Neural cell (in vitro differentiated cells): ENCODE measurements at regions not wholly inside any gene's neighbourhood (a gene's known extent, or its start where the extent isn't known, plus 50 kb on each side); places are given as distances from the start of the nearest gene placed in this dataset.

ENCODE experiments used
- EP300 ChIP-seq: fragments of 450-650 bp; conservative IDR thresholded peaks from 2 replicates; pipeline ENCODE4 v1.6.1; 2014; ENCODE audit warnings: antibody characterized with exemption, mild to moderate bottlenecking, moderate library complexity; ENCODE audit not compliant: poor library complexity, severe bottlenecking
- EZH2 ChIP-seq: fragments of 200-600, 300-800 bp; shearing (Covaris generic), sonication (generic); IDR thresholded peaks from 2 replicates; pipeline ENCODE4 v1.6.1; 2014; ENCODE audit warnings: antibody characterized with exemption, low read length, borderline replicate concordance, mild to moderate bottlenecking; ENCODE audit not compliant: insufficient read depth, poor library complexity, severe bottlenecking
- POLR2AphosphoS5 ChIP-seq: IDR thresholded peaks from 2 replicates; pipeline ENCODE4 v1.6.1; 2012
- RAD21 ChIP-seq: fragments of 450-650 bp; conservative IDR thresholded peaks from 2 replicates; pipeline ENCODE4 v1.6.1; 2014; ENCODE audit warnings: antibody characterized with exemption, mild to moderate bottlenecking, moderate library complexity
- SMC3 ChIP-seq: fragments of 450-650 bp; conservative IDR thresholded peaks from 2 replicates; pipeline ENCODE4 v1.6.1; 2014; ENCODE audit warnings: antibody characterized with exemption, mild to moderate bottlenecking, moderate library complexity; ENCODE audit not compliant: poor library complexity
- TAF1 ChIP-seq: IDR thresholded peaks from 2 replicates; pipeline ENCODE4 v1.6.1; 2012; ENCODE audit warnings: low read depth
- TF ChIP-seq, protein P1 (sequence below): fragments of 450-650 bp; IDR thresholded peaks from 2 replicates; pipeline ENCODE4 v1.5.1; 2014; ENCODE audit warnings: antibody characterized with exemption, mild to moderate bottlenecking, moderate library complexity; ENCODE audit not compliant: poor library complexity, severe bottlenecking
- TF ChIP-seq, protein P2 (sequence below): IDR thresholded peaks from 2 replicates; pipeline ENCODE4 v1.6.1; 2012; ENCODE audit warnings: borderline replicate concordance

DNA sequence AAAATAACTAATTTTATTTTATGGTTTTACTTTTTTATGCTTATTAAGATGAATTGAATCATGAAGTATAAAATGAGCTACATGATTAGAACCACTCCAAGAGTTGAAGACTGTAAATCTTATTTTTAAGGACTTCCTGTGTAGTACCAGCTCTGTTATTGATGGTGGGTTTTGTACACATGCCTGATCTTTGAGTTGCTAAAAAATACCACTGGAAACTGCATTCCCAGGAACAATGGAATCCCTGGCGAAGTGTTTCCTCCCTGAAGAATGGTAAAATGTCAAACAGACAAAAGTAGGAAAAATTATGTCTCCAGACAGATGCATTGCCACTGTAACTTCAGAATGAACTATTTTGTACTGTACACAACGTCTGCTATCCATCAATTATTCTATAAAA, 935.4 kb upstream of the TENM3 start:
- TF ChIP-seq EP300, result no peak
- TF ChIP-seq, protein P1, sequence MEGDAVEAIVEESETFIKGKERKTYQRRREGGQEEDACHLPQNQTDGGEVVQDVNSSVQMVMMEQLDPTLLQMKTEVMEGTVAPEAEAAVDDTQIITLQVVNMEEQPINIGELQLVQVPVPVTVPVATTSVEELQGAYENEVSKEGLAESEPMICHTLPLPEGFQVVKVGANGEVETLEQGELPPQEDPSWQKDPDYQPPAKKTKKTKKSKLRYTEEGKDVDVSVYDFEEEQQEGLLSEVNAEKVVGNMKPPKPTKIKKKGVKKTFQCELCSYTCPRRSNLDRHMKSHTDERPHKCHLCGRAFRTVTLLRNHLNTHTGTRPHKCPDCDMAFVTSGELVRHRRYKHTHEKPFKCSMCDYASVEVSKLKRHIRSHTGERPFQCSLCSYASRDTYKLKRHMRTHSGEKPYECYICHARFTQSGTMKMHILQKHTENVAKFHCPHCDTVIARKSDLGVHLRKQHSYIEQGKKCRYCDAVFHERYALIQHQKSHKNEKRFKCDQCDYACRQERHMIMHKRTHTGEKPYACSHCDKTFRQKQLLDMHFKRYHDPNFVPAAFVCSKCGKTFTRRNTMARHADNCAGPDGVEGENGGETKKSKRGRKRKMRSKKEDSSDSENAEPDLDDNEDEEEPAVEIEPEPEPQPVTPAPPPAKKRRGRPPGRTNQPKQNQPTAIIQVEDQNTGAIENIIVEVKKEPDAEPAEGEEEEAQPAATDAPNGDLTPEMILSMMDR, result no peak
- TF ChIP-seq RAD21, result no peak
- TF ChIP-seq SMC3, result no peak
- no peak for TF ChIP-seq TAF1
- no peak for TF ChIP-seq EZH2
- TF ChIP-seq, protein P2, sequence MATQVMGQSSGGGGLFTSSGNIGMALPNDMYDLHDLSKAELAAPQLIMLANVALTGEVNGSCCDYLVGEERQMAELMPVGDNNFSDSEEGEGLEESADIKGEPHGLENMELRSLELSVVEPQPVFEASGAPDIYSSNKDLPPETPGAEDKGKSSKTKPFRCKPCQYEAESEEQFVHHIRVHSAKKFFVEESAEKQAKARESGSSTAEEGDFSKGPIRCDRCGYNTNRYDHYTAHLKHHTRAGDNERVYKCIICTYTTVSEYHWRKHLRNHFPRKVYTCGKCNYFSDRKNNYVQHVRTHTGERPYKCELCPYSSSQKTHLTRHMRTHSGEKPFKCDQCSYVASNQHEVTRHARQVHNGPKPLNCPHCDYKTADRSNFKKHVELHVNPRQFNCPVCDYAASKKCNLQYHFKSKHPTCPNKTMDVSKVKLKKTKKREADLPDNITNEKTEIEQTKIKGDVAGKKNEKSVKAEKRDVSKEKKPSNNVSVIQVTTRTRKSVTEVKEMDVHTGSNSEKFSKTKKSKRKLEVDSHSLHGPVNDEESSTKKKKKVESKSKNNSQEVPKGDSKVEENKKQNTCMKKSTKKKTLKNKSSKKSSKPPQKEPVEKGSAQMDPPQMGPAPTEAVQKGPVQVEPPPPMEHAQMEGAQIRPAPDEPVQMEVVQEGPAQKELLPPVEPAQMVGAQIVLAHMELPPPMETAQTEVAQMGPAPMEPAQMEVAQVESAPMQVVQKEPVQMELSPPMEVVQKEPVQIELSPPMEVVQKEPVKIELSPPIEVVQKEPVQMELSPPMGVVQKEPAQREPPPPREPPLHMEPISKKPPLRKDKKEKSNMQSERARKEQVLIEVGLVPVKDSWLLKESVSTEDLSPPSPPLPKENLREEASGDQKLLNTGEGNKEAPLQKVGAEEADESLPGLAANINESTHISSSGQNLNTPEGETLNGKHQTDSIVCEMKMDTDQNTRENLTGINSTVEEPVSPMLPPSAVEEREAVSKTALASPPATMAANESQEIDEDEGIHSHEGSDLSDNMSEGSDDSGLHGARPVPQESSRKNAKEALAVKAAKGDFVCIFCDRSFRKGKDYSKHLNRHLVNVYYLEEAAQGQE, result no peak
- no peak for TF ChIP-seq POLR2AphosphoS5
